OCI-LY1 (cell line): ENCODE measurements at regions not wholly inside any gene's neighbourhood (a gene's known extent, or its start where the extent isn't known, plus 50 kb on each side); places are given as distances from the start of the nearest gene placed in this dataset.

Experiments
- EZH2 ChIP-seq: fragments of 200-600 bp; sonication (generic), shearing (Covaris generic); IDR thresholded peaks from 2 replicates; pipeline ENCODE4 v1.8.0; 2017; ENCODE audit warnings: borderline replicate concordance, mixed run types, mild to moderate bottlenecking, antibody characterized with exemption, low read length, moderate library complexity, mixed read lengths
- TF ChIP-seq, protein P1 (sequence below): fragments of 200-600 bp; sonication (generic), shearing (Covaris generic); IDR thresholded peaks from 2 replicates; pipeline ENCODE4 v1.5.1; 2017; ENCODE audit warnings: mild to moderate bottlenecking, antibody characterized with exemption, low read length, moderate library complexity, mixed read lengths

DNA sequence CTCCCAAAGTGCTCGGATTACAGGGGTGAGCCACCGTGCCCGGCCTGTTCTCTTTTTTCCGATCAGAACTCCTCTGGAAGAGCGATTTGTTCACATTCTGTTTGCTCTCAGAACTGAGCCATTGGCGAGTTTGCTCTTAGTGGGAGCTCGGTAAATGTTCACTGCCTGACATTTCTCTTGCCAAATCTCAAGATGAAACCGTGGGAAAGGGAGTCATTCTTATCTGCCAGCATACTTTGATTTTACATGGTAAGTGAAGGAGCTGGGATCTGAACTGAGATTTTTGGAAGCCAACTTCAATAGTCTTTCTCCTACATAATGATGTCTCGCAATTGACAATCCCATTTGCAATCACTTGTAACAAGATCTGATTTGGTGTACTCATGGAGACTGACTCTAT is 445.8 kb upstream of the ISX start:
- TF ChIP-seq, protein P1, sequence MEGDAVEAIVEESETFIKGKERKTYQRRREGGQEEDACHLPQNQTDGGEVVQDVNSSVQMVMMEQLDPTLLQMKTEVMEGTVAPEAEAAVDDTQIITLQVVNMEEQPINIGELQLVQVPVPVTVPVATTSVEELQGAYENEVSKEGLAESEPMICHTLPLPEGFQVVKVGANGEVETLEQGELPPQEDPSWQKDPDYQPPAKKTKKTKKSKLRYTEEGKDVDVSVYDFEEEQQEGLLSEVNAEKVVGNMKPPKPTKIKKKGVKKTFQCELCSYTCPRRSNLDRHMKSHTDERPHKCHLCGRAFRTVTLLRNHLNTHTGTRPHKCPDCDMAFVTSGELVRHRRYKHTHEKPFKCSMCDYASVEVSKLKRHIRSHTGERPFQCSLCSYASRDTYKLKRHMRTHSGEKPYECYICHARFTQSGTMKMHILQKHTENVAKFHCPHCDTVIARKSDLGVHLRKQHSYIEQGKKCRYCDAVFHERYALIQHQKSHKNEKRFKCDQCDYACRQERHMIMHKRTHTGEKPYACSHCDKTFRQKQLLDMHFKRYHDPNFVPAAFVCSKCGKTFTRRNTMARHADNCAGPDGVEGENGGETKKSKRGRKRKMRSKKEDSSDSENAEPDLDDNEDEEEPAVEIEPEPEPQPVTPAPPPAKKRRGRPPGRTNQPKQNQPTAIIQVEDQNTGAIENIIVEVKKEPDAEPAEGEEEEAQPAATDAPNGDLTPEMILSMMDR = no peak
- no peak for TF ChIP-seq EZH2
